NCI-H187 (cell line): ENCODE measurements at regions not wholly inside any gene's neighbourhood (a gene's known extent, or its start where the extent isn't known, plus 50 kb on each side); places are given as distances from the start of the nearest gene placed in this dataset.
"Not testable (repeated sequence)": the region's sequence is repeated elsewhere in the genome, so short reads cannot be mapped to it uniquely, and the experiment has no call there.

Source experiments
- DNase-seq, 2 experiments: peaks; one replicate each; lab custom pipeline; 2025; lab: John Stamatoyannopoulos, UW

DNA sequence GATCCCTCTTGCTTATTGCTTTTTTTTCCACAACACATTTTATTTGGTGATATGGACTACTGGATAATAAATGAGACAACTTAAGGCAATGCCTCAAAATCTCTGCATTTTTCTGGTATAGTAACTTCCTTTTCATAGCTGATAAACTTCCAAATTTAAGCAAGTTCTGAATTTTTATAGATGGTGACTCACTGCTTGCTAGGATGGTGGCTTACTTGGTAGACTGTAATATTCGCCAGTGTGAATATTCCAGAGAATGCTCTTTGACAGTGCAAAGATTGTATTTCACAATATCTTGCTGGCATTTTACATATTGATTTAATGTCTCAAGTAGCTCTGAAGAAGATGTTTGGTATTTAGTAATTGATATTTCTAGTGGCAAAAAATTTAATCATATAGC, 472.4 kb downstream of the TFEC start:
- no peak for DNase-seq

DNA sequence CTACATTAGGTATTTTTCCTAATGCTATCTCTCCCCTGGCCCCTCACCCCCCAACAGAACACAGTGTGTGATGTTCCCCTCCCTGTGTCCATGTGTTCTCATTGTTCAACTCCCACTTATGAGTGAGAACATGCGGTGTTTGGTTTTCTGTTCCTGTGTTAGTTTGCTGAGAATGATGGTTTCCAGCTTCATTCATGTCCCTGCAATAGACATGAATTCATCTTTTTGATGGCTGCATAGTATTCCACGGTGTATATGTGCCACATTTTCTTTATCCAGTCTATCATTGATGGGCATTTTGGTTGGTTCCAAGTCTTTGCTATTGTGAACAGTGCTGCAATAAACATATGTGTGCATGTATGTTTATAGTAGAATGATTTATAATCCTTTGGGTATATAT, 473.3 kb downstream of the TFEC start:
- DNase-seq = not testable (repeated sequence)

GRCh38 chr7:115552766-115553165, 477.8 kb downstream of the TFEC start:
- peak; percentile 69 to 82 for DNase-seq

DNA sequence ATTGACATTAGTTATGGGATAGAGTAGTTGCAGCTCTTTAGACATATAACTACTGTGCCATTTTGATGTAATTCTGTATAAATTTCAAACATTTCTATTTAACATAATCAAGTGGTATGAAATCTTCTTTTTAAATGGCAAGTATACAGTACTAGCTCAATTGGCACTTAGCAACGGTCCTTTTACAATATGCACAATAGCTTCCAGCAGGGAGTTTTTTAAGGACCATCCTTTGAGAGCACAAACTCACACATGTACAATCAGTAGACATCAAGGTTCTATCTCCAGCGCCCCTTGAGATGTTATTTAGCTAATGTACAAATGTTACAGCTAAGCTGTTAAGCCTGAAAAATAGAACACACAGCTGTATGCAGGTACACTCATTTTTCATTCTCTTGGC, 480.7 kb downstream of the TFEC start:
- peak; percentile 49 to 68 for DNase-seq

GRCh38 chr7:115548756-115549155, 481.8 kb downstream of the TFEC start:
- DNase-seq = no peak

- no peak for DNase-seq
Measured at GRCh38 chr7:115546790-115547189, 483.8 kb downstream of the TFEC start.

DNA sequence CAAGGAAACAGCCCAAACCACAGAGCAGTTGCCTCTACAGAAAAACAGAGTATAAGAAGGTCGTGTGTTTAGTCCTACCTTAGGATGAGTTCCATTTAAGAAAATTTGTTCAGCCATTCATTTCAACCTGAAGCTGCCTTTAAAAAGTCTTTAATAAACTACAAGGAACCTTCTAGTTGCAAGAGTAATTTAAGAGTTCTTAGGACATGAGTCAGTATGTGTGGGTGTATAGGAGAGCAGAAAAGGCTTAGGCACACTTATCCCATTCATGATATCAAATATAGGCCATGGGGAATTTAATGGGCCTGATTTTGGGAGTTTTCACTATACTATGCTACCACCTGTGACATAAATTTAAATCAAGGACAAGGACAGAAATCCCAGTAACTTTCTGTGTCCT, 496.8 kb downstream of the TFEC start:
- no peak for DNase-seq

DNA sequence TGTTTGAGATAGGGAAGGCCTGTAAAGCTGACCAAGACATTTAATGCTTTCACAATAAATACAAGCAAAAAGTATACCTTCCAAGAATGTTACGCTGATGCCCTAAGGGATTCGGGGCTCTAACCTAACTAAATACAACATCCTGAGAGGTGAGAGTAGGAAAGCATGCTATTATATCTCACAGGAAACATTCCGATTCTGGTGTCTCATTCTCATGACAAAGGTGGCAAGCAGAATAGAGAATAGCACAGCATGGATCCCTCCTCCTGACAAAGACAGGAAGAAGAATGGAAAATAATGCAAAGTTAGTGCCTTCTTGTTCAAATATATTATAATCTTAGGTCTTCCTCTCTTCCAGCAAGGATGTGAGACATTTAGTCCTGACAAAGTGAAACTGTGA, 504.3 kb downstream of the TFEC start:
- no peak for DNase-seq

GRCh38 chr7:115522174-115522573, 508.4 kb downstream of the TFEC start:
- no peak for DNase-seq

- no peak for DNase-seq
Measured at GRCh38 chr7:115516341-115516740, 514.2 kb downstream of the TFEC start.

DNA sequence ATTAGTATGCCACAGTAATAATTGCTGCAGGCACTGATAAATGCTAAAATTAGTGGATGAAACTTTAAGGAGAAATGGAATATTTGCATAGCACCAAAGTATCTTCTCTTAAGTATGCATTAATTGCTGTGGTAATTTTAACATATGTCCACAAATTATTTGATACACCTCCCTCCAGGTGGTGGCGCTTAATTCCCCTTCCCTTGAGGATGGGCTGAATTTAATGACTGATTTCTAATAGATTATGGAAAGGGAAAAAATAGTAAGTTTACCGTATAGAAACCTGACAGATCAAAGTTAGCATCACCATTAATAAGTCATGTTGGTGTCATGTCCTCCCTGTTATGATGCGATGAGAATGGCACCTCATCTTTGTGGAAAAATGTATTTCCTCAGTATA, 519.2 kb downstream of the TFEC start:
- DNase-seq = no peak

DNA sequence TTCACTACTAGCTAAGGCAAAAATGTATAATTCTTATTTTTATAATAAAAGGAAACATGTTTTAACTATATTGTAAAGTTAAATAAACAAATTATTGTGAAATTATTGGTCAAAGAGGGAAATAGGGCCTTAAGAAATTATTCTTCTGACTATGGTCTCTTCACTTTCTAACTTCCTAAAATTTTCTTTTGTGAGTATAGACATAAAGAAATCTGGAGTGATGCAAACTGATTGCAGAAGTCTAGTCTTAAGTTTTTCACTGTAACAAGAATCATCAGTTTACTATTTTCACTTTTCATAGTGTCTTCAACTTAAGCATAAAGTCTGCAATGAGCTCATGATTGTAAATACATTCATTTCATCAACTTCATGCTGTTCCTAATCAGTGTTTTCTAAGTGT, 525.4 kb downstream of the TFEC start:
- no peak for DNase-seq

DNA sequence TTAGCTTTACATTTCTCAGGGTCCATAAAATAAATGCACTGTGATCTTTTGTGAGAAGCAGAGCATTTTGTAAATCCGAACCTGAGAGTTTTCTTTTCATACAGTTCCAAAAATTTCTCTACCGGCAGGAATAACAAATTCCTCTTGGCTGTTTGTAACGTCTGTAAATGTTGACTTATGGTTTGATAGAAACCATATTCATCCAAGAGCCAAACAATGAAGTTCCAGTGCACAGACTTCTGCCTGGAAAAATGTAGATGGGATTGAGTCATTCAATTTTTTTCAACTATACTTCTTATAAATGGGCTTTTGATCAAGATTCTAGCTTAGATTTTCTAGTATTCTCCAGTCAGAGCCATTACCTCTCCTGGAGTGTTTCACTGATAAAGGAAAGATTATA, 530.6 kb downstream of the TFEC start:
- no peak for DNase-seq

DNA sequence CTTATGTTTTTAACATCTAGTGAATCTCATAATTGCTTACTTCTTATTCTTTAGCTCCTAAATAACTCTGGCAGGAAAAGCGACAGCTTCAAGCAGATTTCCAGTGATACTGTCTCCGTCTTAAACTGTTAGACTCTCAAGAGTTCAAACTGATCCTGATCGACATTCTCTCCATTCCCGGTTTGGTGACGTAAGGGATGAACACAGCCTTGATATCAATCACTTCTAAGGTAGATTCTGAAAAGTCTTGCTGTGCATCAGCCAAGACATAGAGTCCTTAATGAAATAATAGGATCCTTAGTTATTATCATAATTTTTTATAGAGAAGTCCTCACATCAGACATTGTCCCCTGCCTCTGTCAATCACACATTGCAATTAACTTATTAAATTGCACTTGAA, 534.6 kb downstream of the TFEC start:
- DNase-seq = no peak

DNA sequence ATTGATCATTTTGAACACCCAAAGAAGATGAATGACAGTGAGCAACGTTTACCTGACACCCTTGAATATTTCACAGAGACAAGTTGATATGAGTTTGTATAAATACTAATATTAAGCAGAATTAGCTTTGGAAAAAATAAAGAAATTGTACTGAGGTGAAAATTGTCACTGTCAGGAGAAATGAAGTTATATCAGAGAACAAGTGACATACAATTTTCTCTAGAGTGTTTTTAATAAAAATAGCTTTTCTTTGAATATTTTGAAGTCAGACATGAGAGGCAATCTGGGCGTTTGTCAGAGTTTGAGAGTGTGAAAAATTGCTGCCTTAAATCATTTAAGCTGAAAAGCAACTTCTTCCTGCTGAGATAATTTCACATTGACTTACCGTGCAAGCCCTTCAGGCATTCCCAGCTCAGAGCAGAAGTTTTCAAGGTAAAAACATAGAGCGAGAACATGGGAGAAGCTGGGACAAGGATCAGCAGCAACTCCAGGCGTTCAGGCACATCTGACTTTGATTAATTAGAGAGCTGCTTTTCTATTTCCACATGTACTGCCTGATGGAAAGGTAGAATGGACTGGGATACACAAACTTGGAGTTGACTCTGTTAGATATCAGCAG, 535.9 kb downstream of the TFEC start:
- DNase-seq = no peak

GRCh38 chr7:115493381-115493780, 537.2 kb downstream of the TFEC start:
- DNase-seq = no peak

DNA sequence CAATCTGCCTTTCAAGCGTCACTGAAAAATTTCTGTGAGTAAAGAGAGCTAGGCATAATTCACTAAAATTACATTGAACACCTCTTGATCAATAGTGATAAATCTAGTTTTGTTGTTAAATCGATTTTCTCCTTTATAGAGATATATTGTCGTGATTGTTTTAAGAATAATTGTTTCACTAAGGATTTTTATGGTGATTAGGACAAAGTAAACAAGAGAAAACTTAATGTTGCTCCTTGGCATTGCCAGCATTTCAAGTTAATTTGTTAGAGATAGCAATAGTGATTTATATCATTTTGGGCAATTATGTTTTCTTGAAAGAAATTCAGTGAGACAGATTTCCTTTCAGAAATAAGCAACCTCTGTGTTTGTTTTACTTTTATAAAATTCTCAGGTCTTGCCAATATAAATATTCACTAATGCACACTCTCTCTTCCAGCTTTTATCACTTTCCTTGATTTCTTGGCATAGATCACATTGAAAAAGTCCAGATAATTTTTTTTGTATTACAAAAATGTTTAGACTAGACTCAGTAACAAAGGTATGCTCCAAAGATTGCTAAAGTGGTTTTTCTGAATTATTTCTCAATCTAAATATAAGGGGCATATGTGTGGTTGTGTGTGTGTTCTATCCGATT, 538.7 kb downstream of the TFEC start:
- DNase-seq = no peak

GRCh38 chr7:115479448-115479847, 551.1 kb downstream of the TFEC start:
- DNase-seq = no peak

- no peak for DNase-seq
Measured at GRCh38 chr7:115478426-115478825, 552.1 kb downstream of the TFEC start.

GRCh38 chr7:115477193-115477651, 553.3 kb downstream of the TFEC start:
- DNase-seq = no peak

DNA sequence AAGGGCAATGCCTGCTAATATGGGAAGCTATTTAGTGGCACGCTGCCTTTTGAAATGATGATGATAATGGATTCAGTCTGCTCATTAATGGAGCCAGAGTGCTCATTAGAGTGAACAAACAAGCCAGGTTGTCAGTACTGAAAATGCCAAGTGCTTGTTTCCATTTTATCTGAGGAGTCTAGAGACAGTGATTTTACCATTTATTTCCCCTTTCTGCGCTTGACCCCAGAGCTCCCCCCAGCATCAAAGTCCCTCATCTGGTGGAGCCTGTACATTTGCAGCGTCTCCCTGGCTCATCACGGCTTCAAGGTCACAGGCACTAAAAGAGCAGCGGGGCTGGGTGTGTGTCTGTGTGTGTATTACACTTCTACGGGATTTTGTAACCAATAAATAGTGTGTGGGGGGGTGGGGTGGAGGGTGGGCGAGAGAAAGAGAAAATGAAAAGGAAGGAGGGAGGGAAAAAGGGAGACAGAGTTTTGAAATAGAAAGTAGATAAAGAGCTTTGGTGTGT, 553.8 kb downstream of the TFEC start:
- DNase-seq = no peak

DNA sequence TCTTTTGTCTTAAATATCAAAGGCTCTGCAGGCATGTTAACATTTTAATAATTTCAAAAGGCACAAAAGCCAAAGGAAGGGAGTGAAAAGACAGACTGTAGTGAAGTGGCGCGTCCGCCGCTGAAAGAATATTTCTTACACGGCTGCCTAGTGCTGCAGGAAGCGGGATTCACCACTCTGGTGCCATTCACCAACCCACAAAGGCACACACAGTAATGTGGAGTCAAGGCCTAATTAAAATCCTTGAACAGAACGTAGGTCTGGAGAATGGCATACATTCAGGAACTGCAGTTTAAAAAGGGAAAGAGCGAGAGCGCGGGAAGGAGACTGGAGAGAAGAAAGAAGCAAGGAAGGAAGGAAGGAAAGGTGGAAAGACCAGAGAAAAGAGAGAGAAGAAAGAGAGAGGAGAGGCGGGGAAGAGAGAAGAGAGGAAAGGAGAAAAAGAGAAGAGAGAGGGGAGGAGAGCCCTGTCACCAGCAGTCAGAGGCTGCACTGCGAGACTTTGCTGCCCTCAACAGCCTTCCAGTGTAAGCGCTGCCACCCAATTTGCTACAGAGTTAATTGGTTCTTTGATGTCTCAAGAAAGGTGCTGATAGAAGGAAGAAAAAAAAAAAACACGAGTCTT, 554.0 kb downstream of the MDFIC start:
- no peak for DNase-seq

DNA sequence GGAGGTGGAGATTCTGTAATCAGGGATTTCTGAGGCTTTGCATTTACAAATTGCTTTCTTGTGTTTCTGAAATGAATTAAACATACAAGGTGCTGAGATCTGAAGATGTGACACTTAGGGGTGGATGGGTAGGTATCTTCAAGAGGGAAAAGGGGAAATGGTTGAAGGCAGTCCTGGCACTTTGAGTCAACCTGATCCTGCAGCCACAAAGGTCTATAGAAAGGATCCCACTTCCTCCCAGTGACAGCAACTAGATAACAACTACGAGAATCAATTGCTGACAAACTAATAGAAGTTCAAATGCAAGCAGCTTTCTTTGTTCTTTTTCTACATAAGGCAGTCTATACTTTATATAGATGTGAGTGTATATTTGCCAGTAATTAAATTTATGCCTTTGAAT, 553.3 kb downstream of the MDFIC start:
- DNase-seq = no peak
